GM18502 (cell line): ENCODE measurements at regions not wholly inside any gene's neighbourhood (a gene's known extent, or its start where the extent isn't known, plus 50 kb on each side); places are given as distances from the start of the nearest gene placed in this dataset.
"Not testable (repeated sequence)": the region's sequence is repeated elsewhere in the genome, so short reads cannot be mapped to it uniquely, and the experiment has no call there.

Source experiments
- ATAC-seq: cut with Tn5 transposase; IDR thresholded peaks from one replicate; pipeline ENCODE4 v1.9.1; 2021; ENCODE audit warnings: mild to moderate bottlenecking; ENCODE audit not compliant: unreplicated experiment, poor library complexity

GRCh38 chr10:109735776-109736175 is 187.5 kb downstream of the XPNPEP1 start:
- ATAC-seq = no peak

GRCh38 chr10:109732254-109732965 is 190.9 kb downstream of the XPNPEP1 start:
- ATAC-seq = no peak

- not testable (repeated sequence) for ATAC-seq
Measured at GRCh38 chr10:109729895-109730294, 193.4 kb downstream of the XPNPEP1 start.

- no peak for ATAC-seq
Measured at GRCh38 chr10:109727436-109727835, 195.9 kb downstream of the XPNPEP1 start.

- ATAC-seq = no peak
Measured at GRCh38 chr10:109726473-109726872, 196.8 kb downstream of the XPNPEP1 start.

- ATAC-seq = no peak
Measured at GRCh38 chr10:109723305-109723704, 200.0 kb downstream of the XPNPEP1 start.

GRCh38 chr10:109721453-109722064 is 201.8 kb downstream of the XPNPEP1 start:
- ATAC-seq = no peak

- ATAC-seq = no peak
Measured at GRCh38 chr10:109706026-109706560, 217.2 kb downstream of the XPNPEP1 start.

GRCh38 chr10:109701633-109702215 is 221.6 kb downstream of the XPNPEP1 start:
- no peak for ATAC-seq

GRCh38 chr10:109698882-109699664 is 224.2 kb downstream of the XPNPEP1 start:
- ATAC-seq = no peak

GRCh38 chr10:109698086-109698485 is 225.2 kb downstream of the XPNPEP1 start:
- no peak for ATAC-seq

GRCh38 chr10:109696981-109697775 is 226.1 kb downstream of the XPNPEP1 start:
- ATAC-seq = no peak

- ATAC-seq = no peak
Measured at GRCh38 chr10:109696462-109696861, 226.8 kb downstream of the XPNPEP1 start.

- no peak for ATAC-seq
Measured at GRCh38 chr10:109695988-109696387, 227.3 kb downstream of the XPNPEP1 start.

GRCh38 chr10:109689785-109690184 is 233.5 kb downstream of the XPNPEP1 start:
- no peak for ATAC-seq

- ATAC-seq = no peak
Measured at GRCh38 chr10:109679478-109679877, 243.8 kb downstream of the XPNPEP1 start.

GRCh38 chr10:109678857-109679256 is 244.5 kb downstream of the XPNPEP1 start:
- no peak for ATAC-seq

GRCh38 chr10:109676703-109677102 is 246.6 kb downstream of the XPNPEP1 start:
- ATAC-seq = no peak

GRCh38 chr10:109668703-109669102 is 254.6 kb downstream of the XPNPEP1 start:
- ATAC-seq = no peak

GRCh38 chr10:109668154-109668665 is 255.1 kb downstream of the XPNPEP1 start:
- no peak for ATAC-seq
